ENCODE measurements at regions not wholly inside any gene's neighbourhood (a gene's known extent, or its start where the extent isn't known, plus 50 kb on each side); places are given as distances from the start of the nearest gene placed in this dataset.

GRCh38 chr12:76256321-76256720, 91.9 kb downstream of the BBS10 start:
- DNase-seq (ENCODE audit: low read depth, low spot score) = no peak
- H3K36me3 ChIP-seq (ENCODE audit: insufficient read depth, insufficient read length, low read length) = no peaks in the 10 kb centered on the region
- H3K9me3 ChIP-seq (ENCODE audit: insufficient read depth, low read length) = no peaks in the 10 kb centered on the region
- TF ChIP-seq ZNF274 (IDR thresholded peaks at IDR 0.05; ENCODE audit: low read depth, low read length) (no peak), YY1 (IDR thresholded peaks at IDR 0.05; ENCODE audit: insufficient read depth, insufficient read length) (no peak), SUZ12 (IDR thresholded peaks at IDR 0.05; ENCODE audit: extremely low read depth, insufficient read depth, insufficient read length) (no peak)
- H3K27me3 ChIP-seq (ENCODE audit: insufficient read depth, insufficient read length) = no peaks in the 10 kb centered on the region
- no peak overlapping the region for H3K4me3 ChIP-seq (ENCODE audit: insufficient read length, low read depth)
- H3K4me1 ChIP-seq (ENCODE audit: insufficient read depth, insufficient read length) = no peaks in the 10 kb centered on the region
- H3K9ac ChIP-seq (ENCODE audit: insufficient read length, low read depth) = no peak overlapping the region

- TF ChIP-seq YY1 (IDR thresholded peaks at IDR 0.05; ENCODE audit: insufficient read depth, insufficient read length) = no peak
- no peak for TF ChIP-seq ZNF274 (IDR thresholded peaks at IDR 0.05; ENCODE audit: low read depth, low read length)
- TF ChIP-seq SUZ12 (IDR thresholded peaks at IDR 0.05; ENCODE audit: extremely low read depth, insufficient read depth, insufficient read length) = no peak
Measured at GRCh38 chr12:76255692-76256091, 92.5 kb downstream of the BBS10 start.

GRCh38 chr12:76255281-76255680, 92.9 kb downstream of the BBS10 start:
- no peak for TF ChIP-seq ZNF274 (IDR thresholded peaks at IDR 0.05; ENCODE audit: low read depth, low read length)
- TF ChIP-seq YY1 (IDR thresholded peaks at IDR 0.05; ENCODE audit: insufficient read depth, insufficient read length) = no peak
- no peak for TF ChIP-seq SUZ12 (IDR thresholded peaks at IDR 0.05; ENCODE audit: extremely low read depth, insufficient read depth, insufficient read length)
- H3K4me1 ChIP-seq (ENCODE audit: insufficient read depth, insufficient read length) = no peaks in the 10 kb centered on the region
- no peak overlapping the region for H3K9ac ChIP-seq (ENCODE audit: insufficient read length, low read depth)
- H3K9me3 ChIP-seq (ENCODE audit: insufficient read depth, low read length) = no peaks in the 10 kb centered on the region
- H3K36me3 ChIP-seq (ENCODE audit: insufficient read depth, insufficient read length, low read length) = no peaks in the 10 kb centered on the region
- DNase-seq (ENCODE audit: low read depth, low spot score) = no peak
- H3K27me3 ChIP-seq (ENCODE audit: insufficient read depth, insufficient read length) = no peaks in the 10 kb centered on the region
- no peak overlapping the region for H3K4me3 ChIP-seq (ENCODE audit: insufficient read length, low read depth)

More at GRCh38 chr12:76255692-76256091, 92.5 kb downstream of the BBS10 start:
- no peak for DNase-seq (ENCODE audit: low read depth, low spot score)
- no peaks in the 10 kb centered on the region for H3K9me3 ChIP-seq (ENCODE audit: insufficient read depth, low read length)
- no peaks in the 10 kb centered on the region for H3K4me1 ChIP-seq (ENCODE audit: insufficient read depth, insufficient read length)
- no peak overlapping the region for H3K9ac ChIP-seq (ENCODE audit: insufficient read length, low read depth)
- no peaks in the 10 kb centered on the region for H3K27me3 ChIP-seq (ENCODE audit: insufficient read depth, insufficient read length)
- H3K4me3 ChIP-seq (ENCODE audit: insufficient read length, low read depth) = no peak overlapping the region
- no peaks in the 10 kb centered on the region for H3K36me3 ChIP-seq (ENCODE audit: insufficient read depth, insufficient read length, low read length)

GRCh38 chr12:76252031-76252430, 96.2 kb downstream of the BBS10 start:
- H3K4me3 ChIP-seq (ENCODE audit: insufficient read length, low read depth) = no peak overlapping the region
- H3K9me3 ChIP-seq (ENCODE audit: insufficient read depth, low read length) = no peaks in the 10 kb centered on the region
- H3K36me3 ChIP-seq (ENCODE audit: insufficient read depth, insufficient read length, low read length) = no peaks in the 10 kb centered on the region
- H3K9ac ChIP-seq (ENCODE audit: insufficient read length, low read depth) = no peak overlapping the region
- no peaks in the 10 kb centered on the region for H3K4me1 ChIP-seq (ENCODE audit: insufficient read depth, insufficient read length)
- DNase-seq (ENCODE audit: low read depth, low spot score) = no peak
- TF ChIP-seq YY1 (IDR thresholded peaks at IDR 0.05; ENCODE audit: insufficient read depth, insufficient read length) (no peak), ZNF274 (IDR thresholded peaks at IDR 0.05; ENCODE audit: low read depth, low read length) (no peak), SUZ12 (IDR thresholded peaks at IDR 0.05; ENCODE audit: extremely low read depth, insufficient read depth, insufficient read length) (no peak)
- no peaks in the 10 kb centered on the region for H3K27me3 ChIP-seq (ENCODE audit: insufficient read depth, insufficient read length)

GRCh38 chr12:76250256-76250655, 98.0 kb downstream of the BBS10 start:
- no peaks in the 10 kb centered on the region for H3K36me3 ChIP-seq (ENCODE audit: insufficient read depth, insufficient read length, low read length)
- H3K9ac ChIP-seq (ENCODE audit: insufficient read length, low read depth) = no peak overlapping the region
- DNase-seq (ENCODE audit: low read depth, low spot score) = no peak
- H3K9me3 ChIP-seq (ENCODE audit: insufficient read depth, low read length) = no peaks in the 10 kb centered on the region
- no peak for TF ChIP-seq SUZ12 (IDR thresholded peaks at IDR 0.05; ENCODE audit: extremely low read depth, insufficient read depth, insufficient read length)
- no peak for TF ChIP-seq YY1 (IDR thresholded peaks at IDR 0.05; ENCODE audit: insufficient read depth, insufficient read length)
- TF ChIP-seq ZNF274 (IDR thresholded peaks at IDR 0.05; ENCODE audit: low read depth, low read length) = no peak
- H3K4me1 ChIP-seq (ENCODE audit: insufficient read depth, insufficient read length) = no peaks in the 10 kb centered on the region
- no peak overlapping the region for H3K4me3 ChIP-seq (ENCODE audit: insufficient read length, low read depth)
- H3K27me3 ChIP-seq (ENCODE audit: insufficient read depth, insufficient read length) = no peaks in the 10 kb centered on the region

- DNase-seq (ENCODE audit: low read depth, low spot score) = no peak
- TF ChIP-seq SUZ12 (IDR thresholded peaks at IDR 0.05; ENCODE audit: extremely low read depth, insufficient read depth, insufficient read length) (no peak), YY1 (IDR thresholded peaks at IDR 0.05; ENCODE audit: insufficient read depth, insufficient read length) (no peak), ZNF274 (IDR thresholded peaks at IDR 0.05; ENCODE audit: low read depth, low read length) (no peak)
- H3K4me3 ChIP-seq (ENCODE audit: insufficient read length, low read depth) = no peak overlapping the region
- no peaks in the 10 kb centered on the region for H3K27me3 ChIP-seq (ENCODE audit: insufficient read depth, insufficient read length)
- no peak overlapping the region for H3K9ac ChIP-seq (ENCODE audit: insufficient read length, low read depth)
- H3K36me3 ChIP-seq (ENCODE audit: insufficient read depth, insufficient read length, low read length) = no peaks in the 10 kb centered on the region
- no peaks in the 10 kb centered on the region for H3K4me1 ChIP-seq (ENCODE audit: insufficient read depth, insufficient read length)
- H3K9me3 ChIP-seq (ENCODE audit: insufficient read depth, low read length) = no peaks in the 10 kb centered on the region
Measured at GRCh38 chr12:76249501-76249900, 98.7 kb downstream of the BBS10 start.

GRCh38 chr12:76247992-76248391, 100.2 kb downstream of the BBS10 start:
- Histone ChIP-seq H3K4me3 (ENCODE audit: insufficient read length, low read depth) (no peak overlapping the region), H3K36me3 (ENCODE audit: insufficient read depth, insufficient read length, low read length) (no peaks in the 10 kb centered on the region), H3K27me3 (ENCODE audit: insufficient read depth, insufficient read length) (no peaks in the 10 kb centered on the region), H3K9ac (ENCODE audit: insufficient read length, low read depth) (no peak overlapping the region), H3K4me1 (ENCODE audit: insufficient read depth, insufficient read length) (no peaks in the 10 kb centered on the region), H3K9me3 (ENCODE audit: insufficient read depth, low read length) (no peaks in the 10 kb centered on the region)
- TF ChIP-seq YY1 (IDR thresholded peaks at IDR 0.05; ENCODE audit: insufficient read depth, insufficient read length) = no peak
- DNase-seq (ENCODE audit: low read depth, low spot score) = no peak

Measured in NT2/D1 (cell line).